ENCODE measurements at regions not wholly inside any gene's neighbourhood (a gene's known extent, or its start where the extent isn't known, plus 50 kb on each side); places are given as distances from the start of the nearest gene placed in this dataset.

DNA sequence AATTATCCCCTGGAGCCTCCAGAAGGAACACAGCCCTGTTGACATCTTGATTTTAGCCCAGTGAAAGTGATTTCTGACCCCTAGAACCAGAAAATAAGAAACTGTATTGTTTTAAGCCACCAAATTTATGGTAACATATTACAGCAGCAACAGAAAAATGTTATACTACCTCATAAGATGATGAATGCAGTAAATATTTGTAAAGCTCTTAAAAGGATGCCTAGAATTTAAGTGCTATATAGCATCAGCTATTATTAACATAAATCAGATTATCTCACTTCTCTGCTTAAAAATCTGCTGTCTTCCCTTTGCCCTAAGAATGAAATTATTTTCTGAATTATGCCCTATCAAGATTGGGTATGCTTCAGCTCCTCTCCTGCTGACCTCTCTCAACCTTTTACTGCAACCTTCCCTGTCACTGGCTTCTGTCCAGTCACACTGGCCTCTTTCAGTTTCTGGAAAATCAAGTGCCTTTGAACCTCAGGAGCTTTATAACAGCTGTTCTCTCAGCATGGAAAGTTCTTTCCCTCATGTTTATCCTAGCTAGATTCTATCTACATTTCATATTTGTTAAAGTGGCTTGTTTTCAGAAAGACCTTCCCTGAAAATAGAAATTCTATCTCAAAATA lies 78.9 kb downstream of the GPR37 start:
- no peaks in the 10 kb centered on the region for H3K9me3 ChIP-seq (ENCODE audit: control insufficient read depth, insufficient read depth, low read length)
- no peaks in the 10 kb centered on the region for H3K27me3 ChIP-seq (ENCODE audit: control insufficient read depth, insufficient read depth, low read length)
- no peak overlapping the region for H3K4me3 ChIP-seq (ENCODE audit: low read depth, low read length)
- ChIA-PET CTCF (interaction anchor here (1.1 kb wide), 1 partner anchor 25 kb away, joined by 3 read pairs; no protein-coding TSS in a partner anchor), POLR2A (no interaction called here)
- DNase-seq (ENCODE audit: low read depth, low spot score), result no peak
- TF ChIP-seq, protein P1, sequence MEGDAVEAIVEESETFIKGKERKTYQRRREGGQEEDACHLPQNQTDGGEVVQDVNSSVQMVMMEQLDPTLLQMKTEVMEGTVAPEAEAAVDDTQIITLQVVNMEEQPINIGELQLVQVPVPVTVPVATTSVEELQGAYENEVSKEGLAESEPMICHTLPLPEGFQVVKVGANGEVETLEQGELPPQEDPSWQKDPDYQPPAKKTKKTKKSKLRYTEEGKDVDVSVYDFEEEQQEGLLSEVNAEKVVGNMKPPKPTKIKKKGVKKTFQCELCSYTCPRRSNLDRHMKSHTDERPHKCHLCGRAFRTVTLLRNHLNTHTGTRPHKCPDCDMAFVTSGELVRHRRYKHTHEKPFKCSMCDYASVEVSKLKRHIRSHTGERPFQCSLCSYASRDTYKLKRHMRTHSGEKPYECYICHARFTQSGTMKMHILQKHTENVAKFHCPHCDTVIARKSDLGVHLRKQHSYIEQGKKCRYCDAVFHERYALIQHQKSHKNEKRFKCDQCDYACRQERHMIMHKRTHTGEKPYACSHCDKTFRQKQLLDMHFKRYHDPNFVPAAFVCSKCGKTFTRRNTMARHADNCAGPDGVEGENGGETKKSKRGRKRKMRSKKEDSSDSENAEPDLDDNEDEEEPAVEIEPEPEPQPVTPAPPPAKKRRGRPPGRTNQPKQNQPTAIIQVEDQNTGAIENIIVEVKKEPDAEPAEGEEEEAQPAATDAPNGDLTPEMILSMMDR (IDR thresholded peaks at IDR 0.05; ENCODE audit: low read depth, low read length), result no peak
- no peak overlapping the region for H3K27ac ChIP-seq (ENCODE audit: low read depth, low read length)

DNA sequence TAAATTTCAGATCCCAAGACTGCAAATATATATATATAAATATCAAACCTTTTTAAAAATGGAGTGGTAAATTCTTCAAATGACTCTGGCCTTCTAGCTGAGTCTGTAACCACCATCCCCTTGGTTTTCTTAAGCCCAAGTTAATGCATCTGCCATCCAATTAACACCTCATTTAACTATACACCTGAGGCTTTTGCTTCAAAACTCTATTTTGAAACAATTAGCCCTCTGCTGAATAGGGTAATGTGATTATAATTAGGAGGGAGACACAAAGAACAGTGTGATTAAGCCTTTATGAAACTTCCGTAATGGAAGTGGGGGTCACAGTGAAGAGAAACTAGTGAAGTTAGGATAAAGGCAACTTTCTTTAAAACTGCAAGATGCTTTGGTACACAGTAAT lies 83.6 kb downstream of the GPR37 start:
- ChIA-PET POLR2A (no interaction called here), CTCF (no interaction called here)
- no peak for DNase-seq (ENCODE audit: low read depth, low spot score)
- Histone ChIP-seq H3K27ac (ENCODE audit: low read depth, low read length) (no peak overlapping the region), H3K27me3 (ENCODE audit: control insufficient read depth, insufficient read depth, low read length) (no peaks in the 10 kb centered on the region), H3K4me3 (ENCODE audit: low read depth, low read length) (no peak overlapping the region), H3K9me3 (ENCODE audit: control insufficient read depth, insufficient read depth, low read length) (no peaks in the 10 kb centered on the region)
- TF ChIP-seq, protein P1 (IDR thresholded peaks at IDR 0.05; ENCODE audit: low read depth, low read length), result no peak

DNA sequence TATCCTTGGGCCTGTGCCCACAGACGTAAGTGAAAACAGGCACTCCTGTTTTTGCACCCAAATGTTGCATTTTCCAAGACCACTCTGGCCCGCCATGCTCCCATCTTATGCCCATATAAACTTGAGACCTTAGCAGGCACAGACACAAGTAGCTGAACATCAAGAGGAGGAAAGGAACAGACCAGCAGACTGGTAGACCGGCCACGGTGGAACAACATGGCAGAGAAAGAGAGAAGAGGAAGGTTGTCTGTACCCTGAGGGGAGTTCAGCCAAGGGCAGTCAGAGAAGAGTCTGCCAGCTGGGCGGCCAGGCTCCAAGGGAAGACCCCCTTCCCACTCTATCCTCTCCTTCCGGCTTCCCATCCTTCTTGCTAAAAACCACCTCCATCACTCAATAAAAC lies 85.3 kb downstream of the GPR37 start:
- DNase-seq (ENCODE audit: low read depth, low spot score), result no peak
- ChIA-PET POLR2A (no interaction called here), CTCF (no interaction called here)
- no peak overlapping the region for H3K27ac ChIP-seq (ENCODE audit: low read depth, low read length)
- H3K27me3 ChIP-seq (ENCODE audit: control insufficient read depth, insufficient read depth, low read length), result no peaks in the 10 kb centered on the region
- H3K9me3 ChIP-seq (ENCODE audit: control insufficient read depth, insufficient read depth, low read length), result no peaks in the 10 kb centered on the region
- no peak overlapping the region for H3K4me3 ChIP-seq (ENCODE audit: low read depth, low read length)
- TF ChIP-seq, protein P1 (IDR thresholded peaks at IDR 0.05; ENCODE audit: low read depth, low read length), result no peak

DNA sequence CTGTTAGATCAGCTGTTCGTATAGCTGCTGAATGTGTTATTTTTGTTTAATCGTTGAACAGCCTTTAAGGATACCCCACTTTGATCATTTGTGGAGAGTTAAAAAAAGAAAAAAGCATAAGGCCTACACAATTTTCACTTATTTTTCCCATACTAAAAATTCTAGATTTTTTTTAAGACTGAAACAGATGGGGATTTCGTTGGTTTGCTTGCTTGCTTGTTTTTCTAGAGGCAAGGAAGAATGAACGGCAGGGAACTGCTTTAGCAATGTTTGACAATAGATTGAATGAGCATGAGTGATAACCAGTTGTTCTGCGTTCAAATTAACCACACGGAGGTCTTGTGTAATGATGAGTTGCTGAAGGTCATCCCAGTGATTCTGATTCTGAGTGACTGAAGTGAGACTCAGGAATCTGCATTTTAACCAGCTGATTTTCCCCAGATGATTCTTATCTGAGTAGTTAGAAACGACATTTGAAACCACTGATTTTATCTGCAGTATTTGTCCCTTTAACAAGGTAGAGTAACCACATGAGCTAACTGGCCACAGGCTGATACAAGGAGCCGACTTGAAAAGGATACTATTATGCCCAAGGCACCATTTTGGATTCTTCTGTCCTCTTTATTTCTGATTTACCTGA lies 85.9 kb downstream of the GPR37 start:
- ChIA-PET CTCF (interaction anchor here (0.7 kb wide), 1 partner anchor 150 kb away, joined by 3 read pairs; no protein-coding TSS in a partner anchor), POLR2A (no interaction called here)
- TF ChIP-seq, protein P1 (IDR thresholded peaks at IDR 0.05; ENCODE audit: low read depth, low read length), result no peak
- no peak overlapping the region for H3K27ac ChIP-seq (ENCODE audit: low read depth, low read length)
- no peak overlapping the region for H3K4me3 ChIP-seq (ENCODE audit: low read depth, low read length)
- no peaks in the 10 kb centered on the region for H3K27me3 ChIP-seq (ENCODE audit: control insufficient read depth, insufficient read depth, low read length)
- H3K9me3 ChIP-seq (ENCODE audit: control insufficient read depth, insufficient read depth, low read length), result no peaks in the 10 kb centered on the region
- no peak for DNase-seq (ENCODE audit: low read depth, low spot score)

DNA sequence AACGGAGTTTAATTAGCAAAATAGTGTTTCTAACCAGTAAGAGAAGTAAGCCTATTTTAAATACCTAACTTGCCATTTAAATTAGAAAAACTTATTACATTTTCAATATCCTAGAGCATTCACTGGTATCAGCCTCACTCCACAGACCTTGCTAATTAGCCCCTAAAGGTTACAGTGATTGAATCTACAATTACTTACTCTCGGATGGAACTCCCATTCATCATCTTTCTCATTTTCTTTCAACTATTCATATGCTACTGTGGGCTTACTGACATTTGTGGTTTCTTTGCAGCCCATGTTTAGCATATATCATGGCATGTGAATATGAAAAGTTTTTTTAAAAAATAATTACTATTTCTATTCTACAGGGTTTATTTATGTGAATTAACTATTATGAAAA lies 86.4 kb downstream of the GPR37 start:
- H3K27me3 ChIP-seq (ENCODE audit: control insufficient read depth, insufficient read depth, low read length), result no peaks in the 10 kb centered on the region
- POLR2A ChIA-PET, result no interaction called here
- no peak overlapping the region for H3K4me3 ChIP-seq (ENCODE audit: low read depth, low read length)
- H3K9me3 ChIP-seq (ENCODE audit: control insufficient read depth, insufficient read depth, low read length), result no peaks in the 10 kb centered on the region
- DNase-seq (ENCODE audit: low read depth, low spot score), result no peak
- H3K27ac ChIP-seq (ENCODE audit: low read depth, low read length), result no peak overlapping the region
- TF ChIP-seq, protein P1 (IDR thresholded peaks at IDR 0.05; ENCODE audit: low read depth, low read length), result no peak
- CTCF ChIA-PET, result interaction anchor here (0.7 kb wide), 1 partner anchor 149 kb away, joined by 3 read pairs; no protein-coding TSS in a partner anchor

Measured in AG04450 (cell line).